GM23338 (cell line): ENCODE measurements at regions not wholly inside any gene's neighbourhood (a gene's known extent, or its start where the extent isn't known, plus 50 kb on each side); places are given as distances from the start of the nearest gene placed in this dataset.

Source experiments
- ATAC-seq: fragments of 200-7000 bp; cut with Tn5 transposase; 3 replicates; pipeline ENCODE4 v1.9.1; 2020
- DNase-seq: peaks from one replicate; pipeline ENCODE4 v3.0.0-alpha.2; 2015; ENCODE audit warnings: low spot score
- H2AFZ ChIP-seq: fragments of 200-600 bp; sonication (generic); 2 replicates; pipeline ENCODE4 v1.8.0; 2016; ENCODE audit warnings: antibody characterized with exemption, mild to moderate bottlenecking, moderate library complexity
- H3F3A ChIP-seq: fragments of 200-600 bp; sonication (generic); replicated peaks from 2 replicates; pipeline ENCODE4 v1.8.0; 2017; ENCODE audit warnings: antibody characterized with exemption, mixed run types, low read depth
- H3K27ac ChIP-seq: fragments of 200-600 bp; sonication (generic); 2 replicates; pipeline ENCODE4 v1.6.1; 2016; ENCODE audit warnings: low read depth
- H3K27me3 ChIP-seq: fragments of 200-600 bp; sonication (generic); 2 replicates; pipeline ENCODE4 v1.8.0; 2016; ENCODE audit warnings: mild to moderate bottlenecking, mixed run types, moderate library complexity; ENCODE audit not compliant: insufficient read depth
- H3K36me3 ChIP-seq: fragments of 200-600 bp; sonication (generic); 2 replicates; pipeline ENCODE4 v1.8.0; 2016; ENCODE audit warnings: mild to moderate bottlenecking; ENCODE audit not compliant: insufficient read depth
- H3K4me1 ChIP-seq: fragments of 200-600 bp; sonication (generic); 2 replicates; pipeline ENCODE4 v1.8.0; 2016; ENCODE audit warnings: mild to moderate bottlenecking, moderate library complexity; ENCODE audit not compliant: insufficient read depth
- H3K4me2 ChIP-seq: fragments of 200-600 bp; sonication (generic); 2 replicates; pipeline ENCODE4 v1.7.1; 2017; ENCODE audit warnings: mixed run types
- H3K4me3 ChIP-seq: fragments of 200-600 bp; sonication (generic); 2 replicates; pipeline ENCODE4 v1.6.1; 2016; ENCODE audit warnings: mixed run types
- H3K79me2 ChIP-seq: fragments of 200-600 bp; sonication (generic); replicated peaks from 2 replicates; pipeline ENCODE4 v1.8.0; 2017; ENCODE audit warnings: mild to moderate bottlenecking; ENCODE audit not compliant: insufficient read depth
- H3K9me2 ChIP-seq: fragments of 200-600 bp; sonication (generic); 2 replicates; pipeline ENCODE4 v1.8.0; 2017; ENCODE audit not compliant: insufficient read depth
- H4K20me1 ChIP-seq: fragments of 200-600 bp; sonication (generic); replicated peaks from 2 replicates; pipeline ENCODE4 v1.8.0; 2017; ENCODE audit warnings: mild to moderate bottlenecking; ENCODE audit not compliant: insufficient read depth
- H3K27ac Mint-ChIP-seq: 2 replicates; pipeline ENCODE4 v1.8.0; 2020; ENCODE audit warnings: inconsistent platforms, mild to moderate bottlenecking, moderate library complexity, mixed read lengths
- H3K27me3 Mint-ChIP-seq: 3 replicates; pipeline ENCODE4 v1.8.0; 2022; ENCODE audit warnings: low read depth, mild to moderate bottlenecking, moderate library complexity, mixed read lengths, inconsistent platforms; ENCODE audit not compliant: insufficient read depth, poor library complexity
- H3K36me3 Mint-ChIP-seq: 3 replicates; pipeline ENCODE4 v1.8.0; 2021; ENCODE audit warnings: low read depth, mild to moderate bottlenecking, inconsistent platforms, moderate library complexity, mixed read lengths
- H3K4me1 Mint-ChIP-seq: 3 replicates; pipeline ENCODE4 v1.8.0; 2020; ENCODE audit warnings: mild to moderate bottlenecking, inconsistent platforms, mixed read lengths
- H3K4me3 Mint-ChIP-seq: 3 replicates; pipeline ENCODE4 v1.8.0; 2021; ENCODE audit warnings: moderate library complexity, mild to moderate bottlenecking, inconsistent platforms, mixed read lengths
- H3K9me3 Mint-ChIP-seq: 3 replicates; pipeline ENCODE4 v1.8.0; 2020; ENCODE audit warnings: moderate library complexity, mild to moderate bottlenecking, inconsistent platforms, mixed read lengths
- CREB1 ChIP-seq: fragments of 250-450 bp; sonication (Bioruptor Pico); IDR thresholded peaks from 2 replicates; pipeline ENCODE4 v1.5.0; 2020; ENCODE audit warnings: low read depth, mild to moderate bottlenecking, moderate library complexity
- EZH2 ChIP-seq: fragments of 200-600 bp; sonication (generic); IDR thresholded peaks from one replicate; pipeline ENCODE4 v1.8.0; 2017; ENCODE audit warnings: antibody characterized with exemption, mild to moderate bottlenecking, low read depth; ENCODE audit not compliant: unreplicated experiment
- EZH2phosphoT487 ChIP-seq: fragments of 200-600 bp; sonication (generic); IDR thresholded peaks from one replicate; pipeline ENCODE4 v1.8.1; 2018; ENCODE audit warnings: antibody characterized with exemption; ENCODE audit not compliant: unreplicated experiment
- JUNB ChIP-seq: IDR thresholded peaks from one replicate; pipeline ENCODE4 v1.6.1; 2016; ENCODE audit warnings: antibody characterized with exemption; ENCODE audit not compliant: unreplicated experiment
- NANOG ChIP-seq: IDR thresholded peaks from 2 replicates; pipeline ENCODE4 v1.6.1; 2016; ENCODE audit warnings: antibody characterized with exemption, borderline replicate concordance
- POLR2AphosphoS5 ChIP-seq: IDR thresholded peaks from 2 replicates; pipeline ENCODE4 v1.6.1; 2016; ENCODE audit warnings: antibody characterized with exemption, low read depth
- STAT1 ChIP-seq: IDR thresholded peaks from one replicate; pipeline ENCODE4 v1.6.1; 2016; ENCODE audit warnings: antibody characterized with exemption; ENCODE audit not compliant: unreplicated experiment
- ZNF114 ChIP-seq: fragments of 250-450 bp; sonication (Bioruptor Pico); IDR thresholded peaks from 2 replicates; pipeline ENCODE4 v1.5.0; 2020; ENCODE audit warnings: mild to moderate bottlenecking, moderate library complexity
- ZNF331 ChIP-seq: fragments of 250-450 bp; sonication (Bioruptor Pico); IDR thresholded peaks from 2 replicates; pipeline ENCODE4 v1.5.0; 2020; ENCODE audit warnings: low read depth, mild to moderate bottlenecking, moderate library complexity
- TF ChIP-seq, protein P1 (sequence below): IDR thresholded peaks from 2 replicates; pipeline ENCODE4 v1.6.1; 2016; ENCODE audit warnings: antibody characterized with exemption
- TF ChIP-seq, protein P2 (sequence below): fragments of 250-450 bp; sonication (Bioruptor Pico); IDR thresholded peaks from 2 replicates; pipeline ENCODE4 v1.5.0; 2020; ENCODE audit warnings: mild to moderate bottlenecking, moderate library complexity
- TF ChIP-seq, protein P3 (sequence below): IDR thresholded peaks from one replicate; pipeline ENCODE4 v1.6.1; 2018; ENCODE audit warnings: antibody characterized with exemption; ENCODE audit not compliant: unreplicated experiment
- TF ChIP-seq, protein P4 (sequence below), 2 experiments: fragments of 200-600 bp in 1 of 2; sonication (generic) in 1 of 2; conservative IDR thresholded peaks; 2 replicates each; pipeline versions ENCODE4 v1.5.1 to v1.6.1; 2016 to 2017; ENCODE audit warnings: antibody characterized with exemption in 2 of 2, low read depth in 2 of 2, mild to moderate bottlenecking in 2 of 2, moderate library complexity in 1 of 2

DNA sequence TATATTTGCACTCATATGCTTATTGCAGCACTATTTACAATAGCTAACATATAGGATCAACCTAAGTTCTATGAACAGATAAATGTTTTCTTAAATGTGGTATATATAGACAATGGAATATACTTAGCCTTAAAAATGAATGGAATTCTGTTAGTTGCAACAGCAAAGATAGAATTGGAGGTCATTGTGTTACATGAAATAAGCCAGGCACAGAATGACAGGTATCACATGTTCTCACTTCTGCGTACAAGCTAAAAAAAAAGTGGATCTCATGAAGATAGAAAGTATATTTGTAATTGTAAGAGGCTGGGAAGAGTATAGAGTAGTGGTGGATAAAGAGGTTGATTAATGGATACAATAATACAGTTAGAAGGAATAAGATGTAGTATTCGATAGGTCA is 255.5 kb upstream of the SETBP1 start:
- Histone ChIP-seq H3F3A (no peaks in the 10 kb centered on the region), H2AFZ (no peak overlapping the region), H3K36me3 (no peaks in the 10 kb centered on the region), H3K4me2 (no peak overlapping the region), H3K27me3 (no peaks in the 10 kb centered on the region), H4K20me1 (no peaks in the 10 kb centered on the region), H3K9me2 (no peaks in the 10 kb centered on the region; the same call in 1 of the 2 replicates), H3K4me1 (peaks cover 14% of the 10 kb centered on the region; the same call in 1 of the 2 replicates), H3K27ac (no peak overlapping the region), H3K79me2 (no peaks in the 10 kb centered on the region), H3K4me3 (no peak overlapping the region)
- H3K27me3 Mint-ChIP-seq, result no peaks in the 10 kb centered on the region
- TF ChIP-seq EZH2, result no peak
- TF ChIP-seq EZH2phosphoT487, result no peak
- TF ChIP-seq JUNB, result no peak
- TF ChIP-seq, protein P1, sequence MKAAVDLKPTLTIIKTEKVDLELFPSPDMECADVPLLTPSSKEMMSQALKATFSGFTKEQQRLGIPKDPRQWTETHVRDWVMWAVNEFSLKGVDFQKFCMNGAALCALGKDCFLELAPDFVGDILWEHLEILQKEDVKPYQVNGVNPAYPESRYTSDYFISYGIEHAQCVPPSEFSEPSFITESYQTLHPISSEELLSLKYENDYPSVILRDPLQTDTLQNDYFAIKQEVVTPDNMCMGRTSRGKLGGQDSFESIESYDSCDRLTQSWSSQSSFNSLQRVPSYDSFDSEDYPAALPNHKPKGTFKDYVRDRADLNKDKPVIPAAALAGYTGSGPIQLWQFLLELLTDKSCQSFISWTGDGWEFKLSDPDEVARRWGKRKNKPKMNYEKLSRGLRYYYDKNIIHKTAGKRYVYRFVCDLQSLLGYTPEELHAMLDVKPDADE, result no peak
- TF ChIP-seq, protein P2, sequence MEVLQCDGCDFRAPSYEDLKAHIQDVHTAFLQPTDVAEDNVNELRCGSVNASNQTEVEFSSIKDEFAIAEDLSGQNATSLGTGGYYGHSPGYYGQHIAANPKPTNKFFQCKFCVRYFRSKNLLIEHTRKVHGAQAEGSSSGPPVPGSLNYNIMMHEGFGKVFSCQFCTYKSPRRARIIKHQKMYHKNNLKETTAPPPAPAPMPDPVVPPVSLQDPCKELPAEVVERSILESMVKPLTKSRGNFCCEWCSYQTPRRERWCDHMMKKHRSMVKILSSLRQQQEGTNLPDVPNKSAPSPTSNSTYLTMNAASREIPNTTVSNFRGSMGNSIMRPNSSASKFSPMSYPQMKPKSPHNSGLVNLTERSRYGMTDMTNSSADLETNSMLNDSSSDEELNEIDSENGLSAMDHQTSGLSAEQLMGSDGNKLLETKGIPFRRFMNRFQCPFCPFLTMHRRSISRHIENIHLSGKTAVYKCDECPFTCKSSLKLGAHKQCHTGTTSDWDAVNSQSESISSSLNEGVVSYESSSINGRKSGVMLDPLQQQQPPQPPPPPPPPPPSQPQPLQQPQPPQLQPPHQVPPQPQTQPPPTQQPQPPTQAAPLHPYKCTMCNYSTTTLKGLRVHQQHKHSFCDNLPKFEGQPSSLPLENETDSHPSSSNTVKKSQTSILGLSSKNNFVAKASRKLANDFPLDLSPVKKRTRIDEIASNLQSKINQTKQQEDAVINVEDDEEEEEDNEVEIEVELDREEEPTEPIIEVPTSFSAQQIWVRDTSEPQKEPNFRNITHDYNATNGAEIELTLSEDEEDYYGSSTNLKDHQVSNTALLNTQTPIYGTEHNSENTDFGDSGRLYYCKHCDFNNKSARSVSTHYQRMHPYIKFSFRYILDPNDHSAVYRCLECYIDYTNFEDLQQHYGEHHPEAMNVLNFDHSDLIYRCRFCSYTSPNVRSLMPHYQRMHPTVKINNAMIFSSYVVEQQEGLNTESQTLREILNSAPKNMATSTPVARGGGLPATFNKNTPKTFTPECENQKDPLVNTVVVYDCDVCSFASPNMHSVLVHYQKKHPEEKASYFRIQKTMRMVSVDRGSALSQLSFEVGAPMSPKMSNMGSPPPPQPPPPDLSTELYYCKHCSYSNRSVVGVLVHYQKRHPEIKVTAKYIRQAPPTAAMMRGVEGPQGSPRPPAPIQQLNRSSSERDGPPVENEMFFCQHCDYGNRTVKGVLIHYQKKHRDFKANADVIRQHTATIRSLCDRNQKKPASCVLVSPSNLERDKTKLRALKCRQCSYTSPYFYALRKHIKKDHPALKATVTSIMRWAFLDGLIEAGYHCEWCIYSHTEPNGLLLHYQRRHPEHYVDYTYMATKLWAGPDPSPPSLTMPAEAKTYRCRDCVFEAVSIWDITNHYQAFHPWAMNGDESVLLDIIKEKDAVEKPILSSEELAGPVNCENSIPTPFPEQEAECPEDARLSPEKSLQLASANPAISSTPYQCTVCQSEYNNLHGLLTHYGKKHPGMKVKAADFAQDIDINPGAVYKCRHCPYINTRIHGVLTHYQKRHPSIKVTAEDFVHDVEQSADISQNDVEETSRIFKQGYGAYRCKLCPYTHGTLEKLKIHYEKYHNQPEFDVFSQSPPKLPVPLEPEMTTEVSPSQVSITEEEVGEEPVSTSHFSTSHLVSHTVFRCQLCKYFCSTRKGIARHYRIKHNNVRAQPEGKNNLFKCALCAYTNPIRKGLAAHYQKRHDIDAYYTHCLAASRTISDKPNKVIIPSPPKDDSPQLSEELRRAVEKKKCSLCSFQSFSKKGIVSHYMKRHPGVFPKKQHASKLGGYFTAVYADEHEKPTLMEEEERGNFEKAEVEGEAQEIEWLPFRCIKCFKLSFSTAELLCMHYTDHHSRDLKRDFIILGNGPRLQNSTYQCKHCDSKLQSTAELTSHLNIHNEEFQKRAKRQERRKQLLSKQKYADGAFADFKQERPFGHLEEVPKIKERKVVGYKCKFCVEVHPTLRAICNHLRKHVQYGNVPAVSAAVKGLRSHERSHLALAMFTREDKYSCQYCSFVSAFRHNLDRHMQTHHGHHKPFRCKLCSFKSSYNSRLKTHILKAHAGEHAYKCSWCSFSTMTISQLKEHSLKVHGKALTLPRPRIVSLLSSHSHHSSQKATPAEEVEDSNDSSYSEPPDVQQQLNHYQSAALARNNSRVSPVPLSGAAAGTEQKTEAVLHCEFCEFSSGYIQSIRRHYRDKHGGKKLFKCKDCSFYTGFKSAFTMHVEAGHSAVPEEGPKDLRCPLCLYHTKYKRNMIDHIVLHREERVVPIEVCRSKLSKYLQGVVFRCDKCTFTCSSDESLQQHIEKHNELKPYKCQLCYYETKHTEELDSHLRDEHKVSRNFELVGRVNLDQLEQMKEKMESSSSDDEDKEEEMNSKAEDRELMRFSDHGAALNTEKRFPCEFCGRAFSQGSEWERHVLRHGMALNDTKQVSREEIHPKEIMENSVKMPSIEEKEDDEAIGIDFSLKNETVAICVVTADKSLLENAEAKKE (CRISPR knock-in tag), result no peak
- TF ChIP-seq, protein P3, sequence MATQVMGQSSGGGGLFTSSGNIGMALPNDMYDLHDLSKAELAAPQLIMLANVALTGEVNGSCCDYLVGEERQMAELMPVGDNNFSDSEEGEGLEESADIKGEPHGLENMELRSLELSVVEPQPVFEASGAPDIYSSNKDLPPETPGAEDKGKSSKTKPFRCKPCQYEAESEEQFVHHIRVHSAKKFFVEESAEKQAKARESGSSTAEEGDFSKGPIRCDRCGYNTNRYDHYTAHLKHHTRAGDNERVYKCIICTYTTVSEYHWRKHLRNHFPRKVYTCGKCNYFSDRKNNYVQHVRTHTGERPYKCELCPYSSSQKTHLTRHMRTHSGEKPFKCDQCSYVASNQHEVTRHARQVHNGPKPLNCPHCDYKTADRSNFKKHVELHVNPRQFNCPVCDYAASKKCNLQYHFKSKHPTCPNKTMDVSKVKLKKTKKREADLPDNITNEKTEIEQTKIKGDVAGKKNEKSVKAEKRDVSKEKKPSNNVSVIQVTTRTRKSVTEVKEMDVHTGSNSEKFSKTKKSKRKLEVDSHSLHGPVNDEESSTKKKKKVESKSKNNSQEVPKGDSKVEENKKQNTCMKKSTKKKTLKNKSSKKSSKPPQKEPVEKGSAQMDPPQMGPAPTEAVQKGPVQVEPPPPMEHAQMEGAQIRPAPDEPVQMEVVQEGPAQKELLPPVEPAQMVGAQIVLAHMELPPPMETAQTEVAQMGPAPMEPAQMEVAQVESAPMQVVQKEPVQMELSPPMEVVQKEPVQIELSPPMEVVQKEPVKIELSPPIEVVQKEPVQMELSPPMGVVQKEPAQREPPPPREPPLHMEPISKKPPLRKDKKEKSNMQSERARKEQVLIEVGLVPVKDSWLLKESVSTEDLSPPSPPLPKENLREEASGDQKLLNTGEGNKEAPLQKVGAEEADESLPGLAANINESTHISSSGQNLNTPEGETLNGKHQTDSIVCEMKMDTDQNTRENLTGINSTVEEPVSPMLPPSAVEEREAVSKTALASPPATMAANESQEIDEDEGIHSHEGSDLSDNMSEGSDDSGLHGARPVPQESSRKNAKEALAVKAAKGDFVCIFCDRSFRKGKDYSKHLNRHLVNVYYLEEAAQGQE, result no peak
- TF ChIP-seq STAT1, result no peak
- no peak for TF ChIP-seq POLR2AphosphoS5
- no peak for TF ChIP-seq NANOG
- no peak for TF ChIP-seq ZNF331 (CRISPR knock-in tag)
- TF ChIP-seq, protein P4, sequence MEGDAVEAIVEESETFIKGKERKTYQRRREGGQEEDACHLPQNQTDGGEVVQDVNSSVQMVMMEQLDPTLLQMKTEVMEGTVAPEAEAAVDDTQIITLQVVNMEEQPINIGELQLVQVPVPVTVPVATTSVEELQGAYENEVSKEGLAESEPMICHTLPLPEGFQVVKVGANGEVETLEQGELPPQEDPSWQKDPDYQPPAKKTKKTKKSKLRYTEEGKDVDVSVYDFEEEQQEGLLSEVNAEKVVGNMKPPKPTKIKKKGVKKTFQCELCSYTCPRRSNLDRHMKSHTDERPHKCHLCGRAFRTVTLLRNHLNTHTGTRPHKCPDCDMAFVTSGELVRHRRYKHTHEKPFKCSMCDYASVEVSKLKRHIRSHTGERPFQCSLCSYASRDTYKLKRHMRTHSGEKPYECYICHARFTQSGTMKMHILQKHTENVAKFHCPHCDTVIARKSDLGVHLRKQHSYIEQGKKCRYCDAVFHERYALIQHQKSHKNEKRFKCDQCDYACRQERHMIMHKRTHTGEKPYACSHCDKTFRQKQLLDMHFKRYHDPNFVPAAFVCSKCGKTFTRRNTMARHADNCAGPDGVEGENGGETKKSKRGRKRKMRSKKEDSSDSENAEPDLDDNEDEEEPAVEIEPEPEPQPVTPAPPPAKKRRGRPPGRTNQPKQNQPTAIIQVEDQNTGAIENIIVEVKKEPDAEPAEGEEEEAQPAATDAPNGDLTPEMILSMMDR (conservative IDR thresholded peaks at IDR 0.05; ENCODE audit: low read depth in 2 of 2), result no peak
- no peak for TF ChIP-seq ZNF114 (CRISPR knock-in tag)
- no peak for TF ChIP-seq CREB1 (CRISPR knock-in tag)
- H3K4me1 Mint-ChIP-seq, result peaks cover 11% of the 10 kb centered on the region; the same call in 2 of the 3 replicates
- ATAC-seq (no peak), DNase-seq (no peak)
- H3K27ac Mint-ChIP-seq, result no peak overlapping the region
- H3K4me3 Mint-ChIP-seq, result no peak overlapping the region
- H3K9me3 Mint-ChIP-seq, result peaks cover 8% of the 10 kb centered on the region; the same call in 2 of the 3 replicates
- no peaks in the 10 kb centered on the region for H3K36me3 Mint-ChIP-seq
